ENCODE measurements at regions not wholly inside any gene's neighbourhood (a gene's known extent, or its start where the extent isn't known, plus 50 kb on each side); places are given as distances from the start of the nearest gene placed in this dataset.

- Histone ChIP-seq H2AK5ac (ENCODE audit: low read depth, low read length) (no peak overlapping the region), H4K8ac (ENCODE audit: low read depth in 2 of 2, low read length in 2 of 2) (no peak overlapping the region), H3K4me1 (ENCODE audit: control insufficient read depth, insufficient read depth, low read length) (no peaks in the 10 kb centered on the region), H4K91ac (ENCODE audit: insufficient read depth, low read depth, low read length) (no peak overlapping the region), H2BK120ac (ENCODE audit: low read depth, low read length) (no peak overlapping the region), H4K5ac (ENCODE audit: low read depth, low read length) (no peak overlapping the region), H4K20me1 (ENCODE audit: insufficient read depth, low read length) (no peaks in the 10 kb centered on the region), H2AK9ac (replicated peaks; ENCODE audit: low read depth, low read length, poor library complexity) (no peak overlapping the region), H3K36me3 (ENCODE audit: control insufficient read depth, insufficient read depth, low read length) (no peaks in the 10 kb centered on the region), H3K9me1 (ENCODE audit: insufficient read depth, low read length) (no peaks in the 10 kb centered on the region), H3K79me1 (ENCODE audit: low read depth in 1 of 2, low read length in 2 of 2) (no peaks in the 10 kb centered on the region), H3K27ac (ENCODE audit: insufficient read depth, low read length) (no peak overlapping the region), H3K27me3 (ENCODE audit: control insufficient read depth, insufficient read depth, low read length) (no peaks in the 10 kb centered on the region), H3K9me3 (ENCODE audit: control insufficient read depth, insufficient read depth, low read length) (no peaks in the 10 kb centered on the region; the same call in none of the 2 replicates), H3K18ac (ENCODE audit: low read depth, low read length) (no peak overlapping the region), H3K9ac (ENCODE audit: low read depth, low read length) (no peak overlapping the region), H3K4me3 (ENCODE audit: insufficient read depth, low read depth, low read length) (no peak overlapping the region), H2BK5ac (ENCODE audit: low read depth, low read length, poor library complexity, severe bottlenecking) (no peak overlapping the region), H3K56ac (ENCODE audit: extremely low read depth, insufficient read depth, low read length) (no peak overlapping the region), H3K14ac (replicated peaks; ENCODE audit: low read depth, low read length) (no peak overlapping the region), H2BK20ac (ENCODE audit: low read depth, low read length) (no peak overlapping the region), H3K4me2 (ENCODE audit: low read depth, low read length) (no peak overlapping the region), H3K23ac (ENCODE audit: low read depth, low read length) (no peak overlapping the region), H2AFZ (replicated peaks; ENCODE audit: low read length, poor library complexity) (no peak overlapping the region), H3K4ac (ENCODE audit: low read depth, low read length) (no peak overlapping the region), H2BK15ac (ENCODE audit: low read depth, low read length) (no peak overlapping the region)
- ChIA-PET POLR2A (ENCODE audit: unreplicated experiment) (no interaction called here), CTCF (no interaction called here)
- no TSS peak for BruUV-seq (replicated peaks)
- DNase-seq: no peak
- intact Hi-C loops (cut with micrococcal nuclease): no loop called here
- no peak for ATAC-seq (ENCODE audit: low read depth)
- dilution Hi-C loops (cut with HindIII; ENCODE audit: low sequenced_read_pairs, unreplicated experiment): no loop called here
- TF ChIP-seq RAD21 (IDR thresholded peaks at IDR 0.05; ENCODE audit: low read length) (no peak), MXI1 (IDR thresholded peaks at IDR 0.05; ENCODE audit: borderline replicate concordance, low read depth, low read length) (no peak), RFX5 (IDR thresholded peaks at IDR 0.05; ENCODE audit: low read depth, low read length) (no peak), MAFK (IDR thresholded peaks at IDR 0.05; ENCODE audit: low read depth, low read length) (no peak), MAZ (IDR thresholded peaks at IDR 0.05; ENCODE audit: borderline replicate concordance, low read depth, low read length) (no peak), SMC3 (IDR thresholded peaks at IDR 0.05; ENCODE audit: low read depth, low read length) (no peak), BHLHE40 (IDR thresholded peaks at IDR 0.05; ENCODE audit: low read depth, low read length) (no peak), NFE2L2 (IDR thresholded peaks at IDR 0.05; ENCODE audit: low read depth, low read length) (no peak), FOS (IDR thresholded peaks at IDR 0.05; ENCODE audit: low read depth, low read length) (no peak)
- TF ChIP-seq, protein P1, sequence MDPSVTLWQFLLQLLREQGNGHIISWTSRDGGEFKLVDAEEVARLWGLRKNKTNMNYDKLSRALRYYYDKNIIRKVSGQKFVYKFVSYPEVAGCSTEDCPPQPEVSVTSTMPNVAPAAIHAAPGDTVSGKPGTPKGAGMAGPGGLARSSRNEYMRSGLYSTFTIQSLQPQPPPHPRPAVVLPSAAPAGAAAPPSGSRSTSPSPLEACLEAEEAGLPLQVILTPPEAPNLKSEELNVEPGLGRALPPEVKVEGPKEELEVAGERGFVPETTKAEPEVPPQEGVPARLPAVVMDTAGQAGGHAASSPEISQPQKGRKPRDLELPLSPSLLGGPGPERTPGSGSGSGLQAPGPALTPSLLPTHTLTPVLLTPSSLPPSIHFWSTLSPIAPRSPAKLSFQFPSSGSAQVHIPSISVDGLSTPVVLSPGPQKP (IDR thresholded peaks at IDR 0.05; ENCODE audit: borderline replicate concordance, low read depth, low read length): no peak
- in situ Hi-C loops (cut with MboI; ENCODE audit: low sequenced_read_pairs): no loop called here
These were observed 197.3 kb downstream of the MRPL39 start for GRCh38 chr21:25409978-25410377.

Data from IMR-90 (cell line).